ENCODE measurements at regions not wholly inside any gene's neighbourhood (a gene's known extent, or its start where the extent isn't known, plus 50 kb on each side); places are given as distances from the start of the nearest gene placed in this dataset.

GRCh38 chr1:239806897-239807296 is 284.8 kb upstream of the FMN2 start:
- Histone ChIP-seq H3K4me1 (ENCODE audit: control insufficient read depth, insufficient read depth, low read length) (no peaks in the 10 kb centered on the region), H3K36me3 (ENCODE audit: control insufficient read depth, insufficient read depth, low read length) (no peaks in the 10 kb centered on the region), H3K27me3 (ENCODE audit: control insufficient read depth, insufficient read depth, low read length) (no peaks in the 10 kb centered on the region), H3K9me3 (ENCODE audit: control insufficient read depth, insufficient read depth, low read depth, low read length) (no peaks in the 10 kb centered on the region), H3K4me3 (ENCODE audit: low read depth in 2 of 2, low read length in 2 of 2) (no peak overlapping the region), H3K27ac (ENCODE audit: low read length) (no peak overlapping the region)
- no peak for TF ChIP-seq REST (IDR thresholded peaks at IDR 0.05; ENCODE audit: insufficient read depth in 1 of 2, low read depth in 2 of 2, low read length in 1 of 2)
- no peak for TF ChIP-seq SIN3A (IDR thresholded peaks at IDR 0.05; ENCODE audit: borderline replicate concordance, insufficient read depth, low read depth, low read length)
- TF ChIP-seq POLR2AphosphoS5 (IDR thresholded peaks at IDR 0.05; ENCODE audit: low read depth, low read length), result no peak
- no peak for TF ChIP-seq TCF7L2 (IDR thresholded peaks at IDR 0.05; ENCODE audit: low read depth, low read length)
- TF ChIP-seq CTCF (IDR thresholded peaks at IDR 0.05), result no peak
- no peak for ATAC-seq
- intact Hi-C loops (cut with micrococcal nuclease; ENCODE audit: unreplicated experiment), result no loop called here
- in situ Hi-C loops (cut with HindIII; ENCODE audit: low pct_unique_long_range_greater_than_20kb, low sequenced_read_pairs), result no loop called here
- DNase-seq (ENCODE audit: low read depth, low spot score), result no peak
- CTCF ChIA-PET, result no interaction called here
- POLR2A ChIA-PET, result no interaction called here
- no TSS peak for BruUV-seq (replicated peaks)

- Histone ChIP-seq H3K9me3 (ENCODE audit: control insufficient read depth, insufficient read depth, low read depth, low read length) (no peaks in the 10 kb centered on the region), H3K27ac (ENCODE audit: low read length) (no peak overlapping the region), H3K4me3 (ENCODE audit: low read depth in 2 of 2, low read length in 2 of 2) (no peak overlapping the region), H3K27me3 (ENCODE audit: control insufficient read depth, insufficient read depth, low read length) (no peaks in the 10 kb centered on the region), H3K4me1 (ENCODE audit: control insufficient read depth, insufficient read depth, low read length) (no peaks in the 10 kb centered on the region), H3K36me3 (ENCODE audit: control insufficient read depth, insufficient read depth, low read length) (no peaks in the 10 kb centered on the region)
- intact Hi-C loops (cut with micrococcal nuclease; ENCODE audit: unreplicated experiment) (no loop called here), in situ Hi-C loops (cut with HindIII; ENCODE audit: low pct_unique_long_range_greater_than_20kb, low sequenced_read_pairs) (no loop called here)
- no peak for TF ChIP-seq CTCF (IDR thresholded peaks at IDR 0.05)
- TF ChIP-seq REST (IDR thresholded peaks at IDR 0.05; ENCODE audit: insufficient read depth in 1 of 2, low read depth in 2 of 2, low read length in 1 of 2), result no peak
- TF ChIP-seq POLR2AphosphoS5 (IDR thresholded peaks at IDR 0.05; ENCODE audit: low read depth, low read length), result no peak
- TF ChIP-seq TCF7L2 (IDR thresholded peaks at IDR 0.05; ENCODE audit: low read depth, low read length), result no peak
- TF ChIP-seq SIN3A (IDR thresholded peaks at IDR 0.05; ENCODE audit: borderline replicate concordance, insufficient read depth, low read depth, low read length), result no peak
- no TSS peak for BruUV-seq (replicated peaks)
- ChIA-PET CTCF (no interaction called here), POLR2A (no interaction called here)
- ATAC-seq (no peak), DNase-seq (ENCODE audit: low read depth, low spot score) (no peak)
Observed at GRCh38 chr1:239807361-239807760, 284.3 kb upstream of the FMN2 start.
